Ascending aorta (tissue), 2 donors: ENCODE measurements at regions not wholly inside any gene's neighbourhood (a gene's known extent, or its start where the extent isn't known, plus 50 kb on each side); places are given as distances from the start of the nearest gene placed in this dataset.
A peak's percentile ranks its signal among the peaks of the same experiment; 100 is the strongest.

Source experiments
- DNase-seq, 2 donors: peaks; one replicate each; pipeline ENCODE4 v3.0.0-alpha.2; 2019; ENCODE audit warnings: low spot score in 2 of 2
- H3K27ac ChIP-seq, 2 donors: fragments of 200-600 bp; sonication (generic); one replicate each; pipeline ENCODE4 v1.5.1; 2016 to 2017; ENCODE audit warnings: mild to moderate bottlenecking in 1 of 2
- H3K27me3 ChIP-seq: fragments of 200-600 bp; sonication (generic); one replicate; pipeline ENCODE4 v1.5.1; 2017
- H3K36me3 ChIP-seq, 2 donors: fragments of 200-600 bp; sonication (generic); one replicate each; pipeline ENCODE4 v1.5.1; 2016
- H3K4me1 ChIP-seq, 2 donors: fragments of 200-600 bp; sonication (generic); one replicate each; pipeline ENCODE4 v1.5.1; 2016 to 2017; ENCODE audit warnings: mild to moderate bottlenecking in 1 of 2
- H3K4me3 ChIP-seq, 2 donors: fragments of 200-600 bp; sonication (generic); one replicate each; pipeline ENCODE4 v1.5.1; 2016 to 2017; ENCODE audit warnings: mild to moderate bottlenecking in 1 of 2
- H3K9me3 ChIP-seq, 2 donors: fragments of 200-600 bp; sonication (generic); one replicate each; pipeline ENCODE4 v1.5.1; 2016
- intact Hi-C: fragments of 100-400 bp; cut with DNase I; formaldehyde crosslinking; loops from one replicate; pipeline ENCODE4 v1.15.1; 2023
- TF ChIP-seq, protein P1 (sequence below), 3 experiments: fragments of 200-600 bp in 2 of 3; fragments of 450-650 bp in 1 of 3; sonication (generic) in 2 of 3; IDR thresholded peaks; one replicate each; pipeline ENCODE4 v1.5.1; 2016 to 2019; ENCODE audit warnings: antibody characterized with exemption in 3 of 3, mild to moderate bottlenecking in 1 of 3, moderate library complexity in 1 of 3

DNA sequence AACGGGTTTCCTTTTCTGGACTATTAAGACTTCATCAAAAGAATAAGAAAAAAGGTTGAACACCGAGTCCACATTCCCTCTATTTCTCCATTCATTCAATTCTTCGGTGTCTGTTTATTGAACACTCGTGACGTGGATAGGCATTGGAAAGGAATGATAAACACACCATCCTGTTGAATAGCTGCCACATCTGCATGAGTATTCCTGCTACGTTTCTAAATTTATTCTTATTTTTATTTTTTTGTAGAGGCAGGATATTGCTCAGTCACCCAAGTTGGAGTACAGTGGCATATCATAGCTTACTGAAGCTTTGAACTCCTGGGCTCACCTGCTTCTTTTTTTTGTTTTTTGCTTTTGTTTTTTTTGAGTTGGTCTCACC, 80.8 kb upstream of the CIBAR2 start:
- Histone ChIP-seq H3K36me3 (no peaks in the 10 kb centered on the region), H3K4me1 (peaks cover 13 to 20% of the 10 kb centered on the region in 2 donors), H3K27me3 (no peaks in the 10 kb centered on the region), H3K9me3 (peaks cover 0 to 11% of the 10 kb centered on the region in 2 donors), H3K27ac (no peak overlapping the region), H3K4me3 (no peak overlapping the region)
- intact Hi-C loops, result no loop called here
- DNase-seq, result no peak
- TF ChIP-seq, protein P1, sequence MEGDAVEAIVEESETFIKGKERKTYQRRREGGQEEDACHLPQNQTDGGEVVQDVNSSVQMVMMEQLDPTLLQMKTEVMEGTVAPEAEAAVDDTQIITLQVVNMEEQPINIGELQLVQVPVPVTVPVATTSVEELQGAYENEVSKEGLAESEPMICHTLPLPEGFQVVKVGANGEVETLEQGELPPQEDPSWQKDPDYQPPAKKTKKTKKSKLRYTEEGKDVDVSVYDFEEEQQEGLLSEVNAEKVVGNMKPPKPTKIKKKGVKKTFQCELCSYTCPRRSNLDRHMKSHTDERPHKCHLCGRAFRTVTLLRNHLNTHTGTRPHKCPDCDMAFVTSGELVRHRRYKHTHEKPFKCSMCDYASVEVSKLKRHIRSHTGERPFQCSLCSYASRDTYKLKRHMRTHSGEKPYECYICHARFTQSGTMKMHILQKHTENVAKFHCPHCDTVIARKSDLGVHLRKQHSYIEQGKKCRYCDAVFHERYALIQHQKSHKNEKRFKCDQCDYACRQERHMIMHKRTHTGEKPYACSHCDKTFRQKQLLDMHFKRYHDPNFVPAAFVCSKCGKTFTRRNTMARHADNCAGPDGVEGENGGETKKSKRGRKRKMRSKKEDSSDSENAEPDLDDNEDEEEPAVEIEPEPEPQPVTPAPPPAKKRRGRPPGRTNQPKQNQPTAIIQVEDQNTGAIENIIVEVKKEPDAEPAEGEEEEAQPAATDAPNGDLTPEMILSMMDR (IDR thresholded peaks at IDR 0.05), result no peak

DNA sequence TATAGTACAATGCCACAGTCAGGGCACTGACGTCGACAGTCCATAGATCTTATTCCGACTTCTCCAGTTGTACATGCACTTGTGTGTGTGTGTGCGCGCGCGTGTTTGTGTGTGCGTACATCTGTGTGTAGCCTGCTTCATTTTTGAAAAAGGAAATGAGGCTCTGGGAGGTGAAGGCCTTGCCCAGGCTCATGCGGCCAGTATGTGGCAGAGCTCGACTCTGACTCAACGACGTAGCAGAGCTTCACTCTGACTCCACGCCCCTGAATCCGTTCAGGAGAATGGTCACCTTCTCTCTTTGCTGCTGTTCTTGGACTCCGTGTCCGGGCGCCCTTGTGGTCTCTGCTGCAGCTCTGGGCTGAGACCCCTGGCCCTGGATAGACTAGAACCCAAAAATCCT, 81.6 kb upstream of the CIBAR2 start:
- no peaks in the 10 kb centered on the region for H3K27me3 ChIP-seq
- no peak overlapping the region for H3K27ac ChIP-seq
- TF ChIP-seq, protein P1 (IDR thresholded peaks at IDR 0.05), result no peak
- no peak overlapping the region for H3K4me3 ChIP-seq
- H3K36me3 ChIP-seq, result no peaks in the 10 kb centered on the region
- no peak for DNase-seq
- peaks cover 0 to 11% of the 10 kb centered on the region in 2 donors for H3K9me3 ChIP-seq
- intact Hi-C loops, result no loop called here
- H3K4me1 ChIP-seq, result peaks cover 13 to 20% of the 10 kb centered on the region in 2 donors

GRCh38 chr16:85194307-85195270, 82.3 kb upstream of the CIBAR2 start:
- Histone ChIP-seq H3K4me1 (peaks cover 13 to 20% of the 10 kb centered on the region in 2 donors), H3K9me3 (peaks cover 0 to 9% of the 10 kb centered on the region in 2 donors), H3K27me3 (no peaks in the 10 kb centered on the region), H3K27ac (no peak overlapping the region), H3K4me3 (no peak overlapping the region), H3K36me3 (no peaks in the 10 kb centered on the region)
- TF ChIP-seq, protein P1 (IDR thresholded peaks at IDR 0.05), result no peak
- intact Hi-C loops, result no loop called here
- DNase-seq, result no peak

DNA sequence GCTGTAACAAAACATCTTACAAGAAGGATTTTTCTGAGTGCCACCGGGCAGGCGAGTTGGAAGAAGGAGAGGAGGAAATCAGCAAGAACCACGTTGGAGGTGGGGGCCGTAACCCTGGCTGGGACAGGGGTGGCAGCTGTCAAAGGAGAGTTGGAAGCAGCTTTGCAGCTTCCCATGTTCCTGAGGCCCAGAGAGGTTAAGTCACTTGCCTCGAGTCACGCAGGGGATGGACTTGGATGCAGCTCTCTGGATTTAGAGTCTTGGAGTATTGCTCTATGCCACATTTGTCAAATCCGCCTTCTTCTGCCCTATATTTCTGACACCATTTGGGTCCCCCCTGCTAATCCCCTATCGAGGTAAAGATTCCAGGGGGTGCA, 83.0 kb upstream of the CIBAR2 start:
- H3K4me3 ChIP-seq, result no peak overlapping the region
- TF ChIP-seq, protein P1 (IDR thresholded peaks at IDR 0.05), result no peak
- H3K9me3 ChIP-seq, result peaks cover 0 to 3% of the 10 kb centered on the region in 2 donors
- peaks cover 13 to 20% of the 10 kb centered on the region in 2 donors for H3K4me1 ChIP-seq
- no peaks in the 10 kb centered on the region for H3K27me3 ChIP-seq
- H3K36me3 ChIP-seq, result no peaks in the 10 kb centered on the region
- DNase-seq, result no peak
- H3K27ac ChIP-seq, result no peak overlapping the region
- intact Hi-C loops, result no loop called here

DNA sequence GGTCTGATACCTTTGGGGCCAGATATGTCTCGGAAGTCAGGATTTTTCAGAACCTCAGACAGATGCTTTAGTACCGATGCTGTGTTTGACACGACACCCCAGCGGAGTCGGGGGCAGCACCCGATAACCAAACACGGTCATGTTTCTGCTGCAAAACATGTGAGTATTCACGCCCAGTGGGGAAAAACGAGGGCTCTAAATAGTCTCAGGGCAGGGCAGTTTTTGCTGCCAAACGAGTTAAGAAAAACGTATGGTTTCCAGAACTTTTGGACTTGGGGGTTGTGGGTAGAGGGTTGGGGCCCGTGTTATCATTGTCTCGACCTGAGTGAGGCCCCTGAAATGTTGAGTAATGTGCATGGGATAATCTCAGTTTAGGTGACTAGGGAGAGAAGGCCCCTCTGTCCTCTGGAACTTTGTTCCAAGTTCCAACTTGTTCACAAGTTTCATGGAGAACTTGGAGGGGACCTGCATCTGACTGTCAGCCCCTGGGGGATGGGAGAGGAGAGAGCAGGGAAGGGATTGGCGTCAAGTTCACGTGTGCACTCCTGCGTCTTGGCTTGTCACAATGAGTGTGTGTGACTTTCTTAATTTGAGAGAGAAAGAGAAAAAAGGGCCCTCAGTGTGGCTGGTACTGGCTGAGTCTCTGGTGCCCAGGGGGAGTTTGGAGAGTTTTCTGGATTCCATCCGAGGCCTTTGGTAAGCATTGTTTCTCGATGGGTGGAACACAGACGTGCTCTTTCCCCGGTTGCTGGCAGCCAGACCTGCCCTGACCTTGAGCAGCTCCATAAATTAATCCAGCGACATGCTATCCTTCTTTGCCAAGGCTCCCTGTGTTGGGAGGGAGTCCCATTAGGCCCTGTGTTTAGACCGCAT, 83.9 kb upstream of the CIBAR2 start:
- no peaks in the 10 kb centered on the region for H3K36me3 ChIP-seq
- intact Hi-C loops, result no loop called here
- H3K27me3 ChIP-seq, result no peaks in the 10 kb centered on the region
- H3K9me3 ChIP-seq, result no peaks in the 10 kb centered on the region
- TF ChIP-seq, protein P1 (IDR thresholded peaks at IDR 0.05), result no peak
- H3K4me3 ChIP-seq, result no peak overlapping the region
- DNase-seq, result no peak
- peak overlapping the region; percentile 35 to 61 for H3K27ac ChIP-seq
- peaks cover 13 to 20% of the 10 kb centered on the region in 2 donors for H3K4me1 ChIP-seq
